H1 (cell line): ENCODE measurements at regions not wholly inside any gene's neighbourhood (a gene's known extent, or its start where the extent isn't known, plus 50 kb on each side); places are given as distances from the start of the nearest gene placed in this dataset.

Source experiments
- CTCF ChIA-PET: fragments of 300-600 bp; sonication (Branson Sonifier 250); formaldehyde crosslinking; loops from one replicate; lab custom pipeline; 2021; ENCODE audit not compliant: partially characterized antibody; lab: Charles Lee
- POLR2A ChIA-PET: fragments of 300-600 bp; sonication (Branson Sonifier 250); formaldehyde crosslinking; loops from one replicate; lab custom pipeline; 2021; ENCODE audit warnings: inconsistent platforms; ENCODE audit not compliant: partially characterized antibody; lab: Charles Lee
- DNase-seq, 2 experiments: peaks; one replicate each; pipeline versions ENCODE4 v3.0.0 to v3.0.0-alpha.2; 2010 to 2022; ENCODE audit warnings: low spot score in 2 of 2, low read depth in 1 of 2, mixed read lengths in 1 of 2
- FAIRE-seq: peaks from 2 replicates; lab custom pipeline; 2011; peaks lifted over from hg19 to GRCh38; lab: Jason Lieb, UNC
- H2AFZ ChIP-seq: 2 replicates; pipeline ENCODE4 v1.8.1; 2012; ENCODE audit warnings: low read length, inconsistent platforms
- H2AK5ac ChIP-seq: 2 replicates; pipeline ENCODE4 v1.6.1; 2013; ENCODE audit warnings: low read depth, low read length
- H2BK120ac ChIP-seq: replicated peaks from 2 replicates; pipeline ENCODE3; 2013; ENCODE audit warnings: low read depth, low read length, inconsistent platforms
- H2BK12ac ChIP-seq: 2 replicates; pipeline ENCODE4 v1.6.1; 2013; ENCODE audit warnings: low read depth, low read length
- H2BK15ac ChIP-seq: 2 replicates; pipeline ENCODE4 v1.6.1; 2013; ENCODE audit warnings: low read length
- H2BK20ac ChIP-seq: 2 replicates; pipeline ENCODE4 v1.6.1; 2013; ENCODE audit warnings: low read length
- H2BK5ac ChIP-seq: 2 replicates; pipeline ENCODE4 v1.6.1; 2013; ENCODE audit warnings: low read depth, low read length
- H3K14ac ChIP-seq: 2 replicates; pipeline ENCODE4 v1.6.1; 2013; ENCODE audit warnings: inconsistent platforms; ENCODE audit not compliant: insufficient read length
- H3K18ac ChIP-seq: 2 replicates; pipeline ENCODE4 v1.6.1; 2013; ENCODE audit warnings: low read length; ENCODE audit errors: extremely low read depth
- H3K23ac ChIP-seq: 2 replicates; pipeline ENCODE4 v1.6.1; 2013; ENCODE audit warnings: inconsistent platforms; ENCODE audit not compliant: insufficient read length
- H3K23me2 ChIP-seq: 2 replicates; pipeline ENCODE4 v1.6.1; 2013; ENCODE audit warnings: low read depth, low read length
- H3K27ac ChIP-seq: 2 replicates; pipeline ENCODE4 v1.6.1; 2011; ENCODE audit warnings: low read depth, low read length, inconsistent platforms
- H3K27me3 ChIP-seq, 4 experiments: replicated peaks in 1 of 4; 1 replicate in 1 of 4; 2 replicates in 3 of 4; pipeline versions ENCODE4 v1.6.1 to v1.8.1; 2011 to 2013; ENCODE audit warnings: low read length in 3 of 4, mild to moderate bottlenecking in 3 of 4, inconsistent platforms in 2 of 4, mixed read lengths in 2 of 4, moderate library complexity in 1 of 4; ENCODE audit not compliant: control insufficient read depth in 3 of 4, insufficient read depth in 3 of 4; ENCODE audit errors: extremely low read depth in 1 of 4
- H3K36me3 ChIP-seq, 4 experiments: 2 replicates each; pipeline versions ENCODE4 v1.6.1 to v1.8.1; 2011 to 2013; ENCODE audit warnings: mild to moderate bottlenecking in 4 of 4, low read length in 3 of 4, moderate library complexity in 2 of 4, control low read depth in 1 of 4, inconsistent platforms in 1 of 4; ENCODE audit not compliant: insufficient read depth in 4 of 4, control insufficient read depth in 2 of 4
- H3K4ac ChIP-seq: replicated peaks from 2 replicates; pipeline ENCODE3; 2013; ENCODE audit warnings: low read length, low read depth, mixed read lengths, inconsistent platforms; ENCODE audit not compliant: insufficient read length
- H3K4me1 ChIP-seq, 4 experiments: replicated peaks in 1 of 4; 1 replicate in 1 of 4; 2 replicates in 3 of 4; pipeline versions ENCODE4 v1.6.1 to v1.8.1; 2011 to 2013; ENCODE audit warnings: low read length in 3 of 4, inconsistent platforms in 2 of 4, mixed read lengths in 1 of 4; ENCODE audit not compliant: insufficient read depth in 4 of 4, control insufficient read depth in 3 of 4
- H3K4me2 ChIP-seq, 2 experiments: 2 replicates each; pipeline versions ENCODE4 v1.6.1 to v1.8.1; 2011 to 2013; ENCODE audit warnings: low read depth in 2 of 2, low read length in 2 of 2, control low read depth in 1 of 2, inconsistent platforms in 1 of 2, mild to moderate bottlenecking in 1 of 2; ENCODE audit not compliant: insufficient read depth in 1 of 2
- H3K4me3 ChIP-seq, 4 experiments: fragments of 200-600, 300-600 bp in 1 of 4; sonication (generic), shearing (Covaris generic), sonication (Bioruptor Twin) in 1 of 4; 2 replicates each; pipeline versions ENCODE4 v1.5.1 to v1.8.1; 2011 to 2016; ENCODE audit warnings: low read length in 4 of 4, low read depth in 3 of 4, control low read depth in 2 of 4, inconsistent platforms in 2 of 4, mild to moderate bottlenecking in 2 of 4, mixed read lengths in 1 of 4, moderate library complexity in 1 of 4; ENCODE audit not compliant: insufficient read depth in 2 of 4; ENCODE audit errors: extremely low read depth in 1 of 4
- H3K56ac ChIP-seq: replicated peaks from 2 replicates; pipeline ENCODE3; 2013; ENCODE audit warnings: low read depth, mild to moderate bottlenecking, mixed read lengths, low read length, inconsistent platforms; ENCODE audit not compliant: insufficient read length
- H3K79me1 ChIP-seq: 2 replicates; pipeline ENCODE4 v1.6.1; 2013; ENCODE audit warnings: low read depth, low read length, control low read depth
- H3K79me2 ChIP-seq, 2 experiments: 2 replicates each; pipeline versions ENCODE4 v1.6.1 to v1.8.1; 2012 to 2013; ENCODE audit warnings: low read length in 2 of 2, mild to moderate bottlenecking in 2 of 2, inconsistent platforms in 1 of 2; ENCODE audit not compliant: insufficient read depth in 2 of 2, control insufficient read depth in 1 of 2
- H3K9ac ChIP-seq, 4 experiments: replicated peaks in 1 of 4; 1 replicate in 1 of 4; 2 replicates in 3 of 4; pipeline versions ENCODE4 v1.6.1 to v1.8.1; 2011 to 2013; ENCODE audit warnings: low read depth in 3 of 4, low read length in 3 of 4, control low read depth in 2 of 4, mild to moderate bottlenecking in 2 of 4, moderate library complexity in 2 of 4, inconsistent platforms in 1 of 4; ENCODE audit errors: extremely low read depth in 1 of 4
- H3K9me3 ChIP-seq, 2 experiments: 2 replicates each; pipeline versions ENCODE4 v1.6.1 to v1.8.1; 2012 to 2013; ENCODE audit warnings: mild to moderate bottlenecking in 2 of 2, moderate library complexity in 2 of 2, control low read depth in 1 of 2, inconsistent platforms in 1 of 2, low read depth in 1 of 2, low read length in 1 of 2, mixed read lengths in 1 of 2; ENCODE audit not compliant: insufficient read depth in 2 of 2
- H4K20me1 ChIP-seq, 2 experiments: replicated peaks in 1 of 2; 2 replicates each; pipeline versions ENCODE3 to v1.8.1; 2011 to 2013; ENCODE audit warnings: inconsistent platforms in 2 of 2, low read length in 2 of 2, mild to moderate bottlenecking in 1 of 2; ENCODE audit not compliant: insufficient read depth in 2 of 2, control insufficient read depth in 1 of 2
- H4K5ac ChIP-seq: 2 replicates; pipeline ENCODE4 v1.6.1; 2013; ENCODE audit warnings: low read length, low read depth, mixed read lengths, inconsistent platforms; ENCODE audit not compliant: insufficient read length
- H4K8ac ChIP-seq: 2 replicates; pipeline ENCODE4 v1.8.0; 2013; ENCODE audit warnings: mild to moderate bottlenecking, moderate library complexity, low read length, inconsistent platforms; ENCODE audit not compliant: insufficient read depth; ENCODE audit errors: extremely low read depth
- H4K91ac ChIP-seq: replicated peaks from 2 replicates; pipeline ENCODE3; 2013; ENCODE audit warnings: low read length, mixed read lengths, inconsistent platforms; ENCODE audit not compliant: insufficient read length
- BACH1 ChIP-seq: IDR thresholded peaks from 2 replicates; pipeline ENCODE4 v1.6.1; 2012; ENCODE audit warnings: low read length, improper control_type of control experiment
- BCL11A ChIP-seq, 2 experiments: IDR thresholded peaks; one replicate each; pipeline ENCODE4 v1.6.1; 2011; ENCODE audit warnings: low read depth in 2 of 2, low read length in 2 of 2, mild to moderate bottlenecking in 2 of 2
- BRCA1 ChIP-seq: IDR thresholded peaks from 2 replicates; pipeline ENCODE4 v1.6.1; 2012; ENCODE audit warnings: low read depth, low read length, improper control_type of control experiment
- CBX8 ChIP-seq: fragments of 300-800, 300-1000 bp; sonication (generic); IDR thresholded peaks from 2 replicates; pipeline ENCODE4 v1.7.1; 2016; ENCODE audit warnings: low read depth, low read length, borderline replicate concordance
- EP300 ChIP-seq, 2 experiments: IDR thresholded peaks; 1 replicate in 1 of 2; 2 replicates in 1 of 2; pipeline ENCODE4 v1.6.1; 2011 to 2012; ENCODE audit warnings: low read depth in 2 of 2, low read length in 2 of 2, mild to moderate bottlenecking in 2 of 2, borderline replicate concordance in 1 of 2, inconsistent platforms in 1 of 2, moderate library complexity in 1 of 2
- FOSL1 ChIP-seq: IDR thresholded peaks from 2 replicates; pipeline ENCODE4 v1.6.1; 2011; ENCODE audit warnings: mild to moderate bottlenecking, low read depth, low read length, moderate library complexity; ENCODE audit not compliant: insufficient read depth
- YY1 ChIP-seq: IDR thresholded peaks from 2 replicates; pipeline ENCODE4 v1.6.1; 2011; ENCODE audit warnings: low read depth, mild to moderate bottlenecking, low read length
- WGBS, 2 experiments: shearing (Covaris generic) in 1 of 2; methylation state at CpG; one replicate each; pipeline versions ENCODE4 v1.1.6 to v1.1.7; 2013 to 2015; ENCODE audit warnings: low lambda C conversion rate in 2 of 2, mixed read lengths in 2 of 2, inconsistent platforms in 1 of 2, low coverage in 1 of 2, missing lambda C conversion rate in 1 of 2; ENCODE audit not compliant: insufficient replicate concordance in 2 of 2, insufficient coverage in 1 of 2, insufficient read length in 1 of 2; ENCODE audit errors: extremely low coverage in 1 of 2, missing lambda C conversion rate in 1 of 2; 5-methylcytosine and 5-hydroxymethylcytosine counted together
- TF ChIP-seq, protein P1 (sequence below), 3 experiments: IDR thresholded peaks; 1 replicate in 2 of 3; 2 replicates in 1 of 3; pipeline versions ENCODE4 v1.5.1 to v1.6.1; 2011; ENCODE audit warnings: low read length in 3 of 3, mild to moderate bottlenecking in 3 of 3, inconsistent platforms in 2 of 3, low read depth in 1 of 3, moderate library complexity in 1 of 3; ENCODE audit not compliant: insufficient read depth in 1 of 3; ENCODE audit errors: control extremely low read depth in 1 of 3
- TF ChIP-seq, protein P2 (sequence below): IDR thresholded peaks from 2 replicates; pipeline ENCODE4 v1.6.1; 2011; ENCODE audit warnings: low read depth, mild to moderate bottlenecking, low read length; ENCODE audit not compliant: insufficient read depth

- Histone ChIP-seq H3K9ac (no peak overlapping the region), H2BK15ac (no peak overlapping the region), H2BK12ac (no peak overlapping the region; the same call in 1 of the 2 replicates), H4K20me1 (peaks cover 0 to 1% of the 10 kb centered on the region in 2 experiments), H3K27ac (no peak overlapping the region), H3K14ac (no peak overlapping the region), H2BK5ac (no peak overlapping the region), H3K4me2 (no peak overlapping the region), H3K23ac (no peak overlapping the region), H3K4me1 (no peaks in the 10 kb centered on the region), H2AFZ (no peak overlapping the region), H3K4me3 (no peak overlapping the region), H3K79me2 (no peaks in the 10 kb centered on the region), H2BK20ac (no peak overlapping the region), H2BK120ac (no peak overlapping the region), H3K4ac (no peak overlapping the region), H4K5ac (no peak overlapping the region), H4K91ac (no peak overlapping the region), H3K56ac (no peak overlapping the region), H3K18ac (no peak overlapping the region), H3K27me3 (no peaks in the 10 kb centered on the region), H3K36me3 (no peaks in the 10 kb centered on the region), H2AK5ac (no peak overlapping the region), H3K23me2 (no peaks in the 10 kb centered on the region), H3K9me3 (peaks cover 0 to 9% of the 10 kb centered on the region in 2 experiments; a peak in 2 of 4 replicates), H4K8ac (no peak overlapping the region), H3K79me1 (no peaks in the 10 kb centered on the region)
- DNase-seq (peak; percentile 64 to 89), FAIRE-seq (peak; percentile 97)
- POLR2A ChIA-PET, result interaction anchor here (0.6 kb wide), 1 partner anchor 263 kb away, joined by 3 read pairs; no protein-coding TSS in a partner anchor
- CTCF ChIA-PET, result interaction anchor here (0.6 to 2.7 kb wide), 34 partner anchors 9 to 1769 kb away, joined by 3 to 15 read pairs (median 4); no protein-coding TSS in a partner anchor
- WGBS, 2 experiments, result 56% methylated on average over 11 of the region's 11 CpGs; no CpG with 5 or more reads in 1 of the 2 experiments
- TF ChIP-seq BACH1 (no peak), EP300 (IDR thresholded peaks at IDR 0.05; ENCODE audit: borderline replicate concordance in 1 of 2, low read depth in 2 of 2, low read length in 2 of 2) (no peak), YY1 (no peak), CBX8 (no peak), FOSL1 (no peak), BRCA1 (no peak), BCL11A (IDR thresholded peaks at IDR 0.05; ENCODE audit: low read depth in 2 of 2, low read length in 2 of 2) (no peak)
- TF ChIP-seq, protein P1, sequence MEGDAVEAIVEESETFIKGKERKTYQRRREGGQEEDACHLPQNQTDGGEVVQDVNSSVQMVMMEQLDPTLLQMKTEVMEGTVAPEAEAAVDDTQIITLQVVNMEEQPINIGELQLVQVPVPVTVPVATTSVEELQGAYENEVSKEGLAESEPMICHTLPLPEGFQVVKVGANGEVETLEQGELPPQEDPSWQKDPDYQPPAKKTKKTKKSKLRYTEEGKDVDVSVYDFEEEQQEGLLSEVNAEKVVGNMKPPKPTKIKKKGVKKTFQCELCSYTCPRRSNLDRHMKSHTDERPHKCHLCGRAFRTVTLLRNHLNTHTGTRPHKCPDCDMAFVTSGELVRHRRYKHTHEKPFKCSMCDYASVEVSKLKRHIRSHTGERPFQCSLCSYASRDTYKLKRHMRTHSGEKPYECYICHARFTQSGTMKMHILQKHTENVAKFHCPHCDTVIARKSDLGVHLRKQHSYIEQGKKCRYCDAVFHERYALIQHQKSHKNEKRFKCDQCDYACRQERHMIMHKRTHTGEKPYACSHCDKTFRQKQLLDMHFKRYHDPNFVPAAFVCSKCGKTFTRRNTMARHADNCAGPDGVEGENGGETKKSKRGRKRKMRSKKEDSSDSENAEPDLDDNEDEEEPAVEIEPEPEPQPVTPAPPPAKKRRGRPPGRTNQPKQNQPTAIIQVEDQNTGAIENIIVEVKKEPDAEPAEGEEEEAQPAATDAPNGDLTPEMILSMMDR (IDR thresholded peaks at IDR 0.05; ENCODE audit: control extremely low read depth in 1 of 3, insufficient read depth in 1 of 3, low read depth in 1 of 3, low read length in 3 of 3), result peak; percentile 42 to 80 (median 68)
- TF ChIP-seq, protein P2, sequence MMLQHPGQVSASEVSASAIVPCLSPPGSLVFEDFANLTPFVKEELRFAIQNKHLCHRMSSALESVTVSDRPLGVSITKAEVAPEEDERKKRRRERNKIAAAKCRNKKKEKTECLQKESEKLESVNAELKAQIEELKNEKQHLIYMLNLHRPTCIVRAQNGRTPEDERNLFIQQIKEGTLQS, result no peak
Measured at GRCh38 chr4:116358633-116359222, 726.6 kb downstream of the TRAM1L1 start.
